Fibroblast of the aortic adventitia (primary cell): ENCODE measurements at regions not wholly inside any gene's neighbourhood (a gene's known extent, or its start where the extent isn't known, plus 50 kb on each side); places are given as distances from the start of the nearest gene placed in this dataset.

Source experiments
- DNase-seq: peaks from one replicate; pipeline ENCODE4 v3.0.0-alpha.2; 2010; ENCODE audit warnings: low read depth
- H3K4me3 ChIP-seq: 2 replicates; pipeline ENCODE4 v1.5.1; 2011; ENCODE audit warnings: low read depth, mild to moderate bottlenecking, control low read depth, low read length, moderate library complexity
- TF ChIP-seq, protein P1 (sequence below): IDR thresholded peaks from 2 replicates; pipeline ENCODE4 v1.5.1; 2011; ENCODE audit warnings: mild to moderate bottlenecking, low read length, control low read depth, inconsistent platforms; ENCODE audit not compliant: insufficient read depth

DNA sequence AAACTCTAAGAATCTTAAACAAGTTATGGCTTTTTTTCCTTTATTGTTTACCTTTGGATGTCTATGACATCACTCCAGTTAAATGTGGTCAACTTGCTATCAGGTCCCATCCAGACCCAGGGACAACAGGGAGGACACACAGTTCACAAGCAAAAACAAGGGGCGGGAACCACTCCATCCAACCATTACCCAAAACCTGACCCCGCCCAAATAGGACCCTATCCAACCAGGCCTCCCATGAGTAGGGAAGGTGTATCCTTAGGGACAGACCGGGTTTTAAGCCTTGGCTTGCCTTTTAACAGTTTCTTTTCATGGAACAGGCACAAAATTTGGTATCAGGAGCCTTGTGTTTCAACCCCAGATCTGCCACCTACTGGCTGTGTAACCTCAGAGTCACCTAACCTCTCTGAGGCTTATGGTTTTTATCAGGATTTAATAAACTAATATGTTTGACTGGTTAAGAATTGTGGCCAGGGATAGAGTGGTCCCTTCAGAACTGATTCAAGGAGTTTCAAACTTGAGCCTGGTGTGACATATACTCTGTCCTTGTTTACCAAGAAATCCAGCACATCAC lies 127.7 kb upstream of the RAD23B start:
- TF ChIP-seq, protein P1, sequence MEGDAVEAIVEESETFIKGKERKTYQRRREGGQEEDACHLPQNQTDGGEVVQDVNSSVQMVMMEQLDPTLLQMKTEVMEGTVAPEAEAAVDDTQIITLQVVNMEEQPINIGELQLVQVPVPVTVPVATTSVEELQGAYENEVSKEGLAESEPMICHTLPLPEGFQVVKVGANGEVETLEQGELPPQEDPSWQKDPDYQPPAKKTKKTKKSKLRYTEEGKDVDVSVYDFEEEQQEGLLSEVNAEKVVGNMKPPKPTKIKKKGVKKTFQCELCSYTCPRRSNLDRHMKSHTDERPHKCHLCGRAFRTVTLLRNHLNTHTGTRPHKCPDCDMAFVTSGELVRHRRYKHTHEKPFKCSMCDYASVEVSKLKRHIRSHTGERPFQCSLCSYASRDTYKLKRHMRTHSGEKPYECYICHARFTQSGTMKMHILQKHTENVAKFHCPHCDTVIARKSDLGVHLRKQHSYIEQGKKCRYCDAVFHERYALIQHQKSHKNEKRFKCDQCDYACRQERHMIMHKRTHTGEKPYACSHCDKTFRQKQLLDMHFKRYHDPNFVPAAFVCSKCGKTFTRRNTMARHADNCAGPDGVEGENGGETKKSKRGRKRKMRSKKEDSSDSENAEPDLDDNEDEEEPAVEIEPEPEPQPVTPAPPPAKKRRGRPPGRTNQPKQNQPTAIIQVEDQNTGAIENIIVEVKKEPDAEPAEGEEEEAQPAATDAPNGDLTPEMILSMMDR, result peak; percentile 12
- no peak for DNase-seq
- H3K4me3 ChIP-seq, result no peak overlapping the region

DNA sequence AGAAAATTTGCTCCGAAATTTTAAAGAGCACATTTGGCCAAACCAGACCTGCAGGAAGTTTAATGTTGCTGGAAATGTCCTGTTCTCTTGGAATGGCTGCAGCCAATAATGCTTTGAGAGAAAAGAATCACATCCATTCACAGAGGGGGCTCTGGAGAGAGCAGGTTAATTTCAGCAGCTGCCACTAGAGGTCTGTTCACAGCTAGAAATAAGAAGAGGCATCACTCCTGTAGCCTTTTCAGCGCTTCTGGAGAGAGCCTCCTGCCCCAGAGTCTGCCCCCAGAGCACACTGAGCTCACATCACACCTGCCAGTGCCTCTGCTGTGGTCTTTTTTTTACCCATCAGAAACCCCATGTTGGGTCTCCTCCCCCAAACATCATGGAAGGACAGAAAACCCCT lies 124.8 kb upstream of the RAD23B start:
- TF ChIP-seq, protein P1, result peak; percentile 65
- no peak overlapping the region for H3K4me3 ChIP-seq
- DNase-seq, result peak; percentile 41

DNA sequence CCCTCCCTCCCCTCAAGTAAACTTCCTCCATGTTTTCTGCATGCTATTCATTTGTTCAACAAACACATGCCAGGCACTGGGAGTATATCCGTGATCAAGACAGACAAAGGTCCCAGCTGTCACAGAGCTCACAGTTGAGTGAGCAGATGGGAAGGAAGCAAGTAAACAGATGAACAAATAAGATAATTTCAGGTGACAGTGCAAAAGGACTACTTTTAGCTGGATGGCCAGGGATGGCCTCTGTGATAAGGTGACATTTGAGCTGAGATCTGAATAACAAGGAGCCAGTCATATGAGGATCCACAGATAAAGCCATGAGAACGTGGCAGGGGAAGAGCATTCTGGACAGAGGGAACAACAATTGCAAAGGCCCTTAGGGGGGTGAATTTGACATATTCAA lies 121.7 kb upstream of the RAD23B start:
- DNase-seq, result no peak
- no peak overlapping the region for H3K4me3 ChIP-seq
- TF ChIP-seq, protein P1, result no peak

DNA sequence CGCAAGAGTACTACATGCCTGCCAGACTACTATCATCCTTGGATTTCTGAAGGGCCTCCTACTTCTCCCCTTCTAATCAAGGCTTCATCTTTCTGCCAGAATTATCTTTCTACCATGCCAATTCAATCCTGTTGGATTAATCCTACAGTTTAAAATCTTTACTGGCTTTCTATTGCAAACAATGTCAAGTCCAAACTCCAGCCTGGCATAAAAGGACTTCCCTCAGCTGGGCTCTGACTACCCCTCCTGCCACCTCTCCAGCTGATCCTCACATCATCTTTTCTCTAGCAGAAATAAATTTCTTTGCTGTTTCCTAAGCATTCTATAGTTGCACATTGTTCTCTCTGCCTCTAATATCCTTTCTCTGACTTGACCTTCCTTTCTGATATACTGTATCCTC lies 119.7 kb upstream of the RAD23B start:
- no peak for DNase-seq
- H3K4me3 ChIP-seq, result no peak overlapping the region
- TF ChIP-seq, protein P1, result no peak

DNA sequence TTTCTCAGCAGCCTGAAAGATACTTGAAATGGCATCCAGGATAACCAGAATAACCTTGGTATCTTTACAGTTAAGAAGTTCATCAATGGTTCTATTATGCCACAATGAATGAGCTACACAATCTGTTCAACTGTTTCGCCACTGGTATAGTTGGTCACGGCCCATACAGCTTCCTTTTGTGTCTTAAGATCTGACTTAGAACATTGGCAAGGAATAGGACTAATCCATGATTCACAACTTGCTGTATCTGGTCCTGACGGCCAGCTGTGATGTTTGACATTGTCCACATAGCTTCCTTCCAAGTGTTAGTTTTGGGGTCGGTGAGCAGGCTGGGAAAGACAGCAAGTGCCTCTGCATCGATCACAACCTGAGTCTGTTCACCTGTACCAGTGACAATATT lies 113.3 kb upstream of the RAD23B start:
- no peak overlapping the region for H3K4me3 ChIP-seq
- no peak for DNase-seq
- TF ChIP-seq, protein P1, result no peak

DNA sequence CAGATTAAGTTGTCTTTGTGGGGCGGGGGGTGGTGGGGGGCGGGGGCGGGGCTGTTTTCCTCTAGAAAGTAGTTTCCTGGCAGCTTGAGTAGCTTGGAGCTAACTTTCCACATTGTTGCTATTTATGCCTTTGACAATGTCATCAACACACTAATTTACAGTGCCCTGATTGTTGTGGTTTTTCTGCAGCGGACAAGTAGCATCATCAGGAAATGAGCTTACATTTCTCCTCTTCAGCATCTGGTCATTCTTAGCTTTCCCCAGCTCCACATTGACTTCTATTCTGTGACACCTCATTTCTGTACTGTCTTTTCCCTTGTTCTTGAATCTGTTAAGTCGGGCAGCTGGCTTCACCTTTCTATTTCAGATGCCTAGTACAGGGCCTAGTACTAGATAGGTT lies 112.3 kb upstream of the RAD23B start:
- no peak for DNase-seq
- TF ChIP-seq, protein P1, result no peak
- H3K4me3 ChIP-seq, result no peak overlapping the region
